ENCODE measurements at regions not wholly inside any gene's neighbourhood (a gene's known extent, or its start where the extent isn't known, plus 50 kb on each side); places are given as distances from the start of the nearest gene placed in this dataset.

DNA sequence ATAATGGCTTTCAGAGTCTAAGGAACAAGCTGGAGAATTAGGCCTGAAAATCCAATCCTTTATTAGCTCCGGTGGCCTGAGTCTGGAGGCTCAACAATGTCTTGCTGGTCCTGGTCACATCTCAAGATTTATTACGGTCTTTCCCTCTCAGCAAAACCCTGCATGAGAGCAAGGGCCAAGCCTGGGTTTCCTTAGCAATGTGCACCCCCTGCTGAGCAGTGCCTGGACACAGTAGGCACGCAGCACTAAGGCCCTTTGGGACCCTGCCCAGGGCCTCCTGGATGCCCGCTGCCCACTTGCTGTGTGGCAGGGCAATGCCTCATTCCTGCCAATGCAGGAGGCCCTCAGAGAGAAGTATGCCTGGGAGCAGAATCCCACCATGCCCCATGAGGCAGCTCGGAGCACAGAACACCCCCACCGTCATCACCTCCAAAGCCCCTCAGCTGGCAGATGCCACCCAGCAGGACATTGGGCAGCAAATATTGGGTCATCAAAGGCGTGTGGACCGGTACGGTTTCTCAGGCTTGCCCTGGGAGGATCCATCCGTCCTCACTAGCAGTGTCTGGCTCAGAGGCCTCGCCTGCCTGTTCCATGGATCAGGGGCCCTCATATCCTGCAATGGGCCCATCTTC, 156.4 kb downstream of the OAT start:
- no peak overlapping the region for H2BK5ac ChIP-seq (ENCODE audit: insufficient read length, low read length)
- H4K5ac ChIP-seq (ENCODE audit: insufficient read length, low read depth, low read length): no peak overlapping the region
- H2BK120ac ChIP-seq (ENCODE audit: low read depth, low read length, poor library complexity, severe bottlenecking): no peak overlapping the region
- no peak overlapping the region for H4K91ac ChIP-seq (ENCODE audit: insufficient read length, low read depth, low read length)
- no peak overlapping the region; the same call in 1 of the 2 replicates for H3K14ac ChIP-seq (ENCODE audit: insufficient read depth, low read length)
- no peak overlapping the region for H3K4me3 Mint-ChIP-seq
- H3K23ac ChIP-seq (ENCODE audit: insufficient read length, low read depth, low read length): no peak overlapping the region
- no peak overlapping the region for H2AFZ ChIP-seq (ENCODE audit: low read length)
- no peak overlapping the region for H3T11ph ChIP-seq (ENCODE audit: low read length)
- no CpG with 5 or more reads among the region's 11 CpGs for WGBS (ENCODE audit: extremely low coverage, insufficient read length, low lambda C conversion rate)
- H3K4me1 Mint-ChIP-seq: peaks cover 0 to 3% of the 10 kb centered on the region in 2 experiments; a peak in 1 of 4 replicates
- H3K27ac Mint-ChIP-seq: no peak overlapping the region
- H4K20me1 ChIP-seq (ENCODE audit: control insufficient read depth, insufficient read depth, insufficient read length): no peaks in the 10 kb centered on the region
- no peaks in the 10 kb centered on the region for H3K9me3 ChIP-seq (ENCODE audit: control insufficient read depth, low read depth, low read length)
- peaks cover 0 to 2% (median 0%) of the 10 kb centered on the region in 3 experiments; a peak in 1 of 7 replicates for H3K36me3 Mint-ChIP-seq (ENCODE audit: insufficient read depth in 1 of 3, low read depth in 3 of 3)
- H3K27me3 Mint-ChIP-seq (ENCODE audit: low read depth): peaks cover 11% of the 10 kb centered on the region
- H3K18ac ChIP-seq (ENCODE audit: insufficient read length, low read depth, low read length): no peak overlapping the region
- no peak overlapping the region for H2BK20ac ChIP-seq (ENCODE audit: low read depth, low read length, poor library complexity, severe bottlenecking)
- no peaks in the 10 kb centered on the region; the same call in 1 of the 2 replicates for H3K79me2 ChIP-seq (ENCODE audit: insufficient read depth, low read length)
- no peaks in the 10 kb centered on the region for H3K23me2 ChIP-seq (ENCODE audit: insufficient read length, low read depth, low read length, poor library complexity, severe bottlenecking)
- H3K9me3 Mint-ChIP-seq: no peaks in the 10 kb centered on the region; a peak in 1 of 5 replicates
- H2BK15ac ChIP-seq (ENCODE audit: low read depth, low read length): no peak overlapping the region
- TF ChIP-seq, protein P1, sequence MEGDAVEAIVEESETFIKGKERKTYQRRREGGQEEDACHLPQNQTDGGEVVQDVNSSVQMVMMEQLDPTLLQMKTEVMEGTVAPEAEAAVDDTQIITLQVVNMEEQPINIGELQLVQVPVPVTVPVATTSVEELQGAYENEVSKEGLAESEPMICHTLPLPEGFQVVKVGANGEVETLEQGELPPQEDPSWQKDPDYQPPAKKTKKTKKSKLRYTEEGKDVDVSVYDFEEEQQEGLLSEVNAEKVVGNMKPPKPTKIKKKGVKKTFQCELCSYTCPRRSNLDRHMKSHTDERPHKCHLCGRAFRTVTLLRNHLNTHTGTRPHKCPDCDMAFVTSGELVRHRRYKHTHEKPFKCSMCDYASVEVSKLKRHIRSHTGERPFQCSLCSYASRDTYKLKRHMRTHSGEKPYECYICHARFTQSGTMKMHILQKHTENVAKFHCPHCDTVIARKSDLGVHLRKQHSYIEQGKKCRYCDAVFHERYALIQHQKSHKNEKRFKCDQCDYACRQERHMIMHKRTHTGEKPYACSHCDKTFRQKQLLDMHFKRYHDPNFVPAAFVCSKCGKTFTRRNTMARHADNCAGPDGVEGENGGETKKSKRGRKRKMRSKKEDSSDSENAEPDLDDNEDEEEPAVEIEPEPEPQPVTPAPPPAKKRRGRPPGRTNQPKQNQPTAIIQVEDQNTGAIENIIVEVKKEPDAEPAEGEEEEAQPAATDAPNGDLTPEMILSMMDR (conservative IDR thresholded peaks at IDR 0.05): no peak
- no peak overlapping the region for H3K4me2 ChIP-seq (ENCODE audit: insufficient read depth, insufficient read length, low read length)
- no peak overlapping the region for H3K56ac ChIP-seq (ENCODE audit: insufficient read length, low read depth, low read length)
- no peak overlapping the region for H3K9ac ChIP-seq (ENCODE audit: extremely low read depth, insufficient read length, low read length)
- H2BK12ac ChIP-seq (ENCODE audit: insufficient read length, low read depth, low read length): no peak overlapping the region
- H3K79me1 ChIP-seq (ENCODE audit: insufficient read depth, low read depth, low read length, poor library complexity, severe bottlenecking): no peaks in the 10 kb centered on the region
- DNase-seq: no peak
- no peaks in the 10 kb centered on the region for H3K27me3 ChIP-seq (ENCODE audit: insufficient read depth, low read length)
- no peak overlapping the region for H3K4ac ChIP-seq (ENCODE audit: low read depth, low read length)
- no peak overlapping the region for H4K8ac ChIP-seq (replicated peaks; ENCODE audit: insufficient read length, low read depth, low read length)
- no peak overlapping the region for H3K27ac ChIP-seq (ENCODE audit: insufficient read length, low read depth, low read length)
- no peaks in the 10 kb centered on the region for H3K4me1 ChIP-seq (ENCODE audit: insufficient read depth, low read length)
- no peak overlapping the region for H2AK5ac ChIP-seq (ENCODE audit: insufficient read length, low read length)
